Skeletal muscle tissue (tissue), 3 donors: ENCODE measurements at regions not wholly inside any gene's neighbourhood (a gene's known extent, or its start where the extent isn't known, plus 50 kb on each side); places are given as distances from the start of the nearest gene placed in this dataset.
"Not testable (repeated sequence)": the region's sequence is repeated elsewhere in the genome, so short reads cannot be mapped to it uniquely, and the experiment has no call there.

Source experiments
- H3K27ac ChIP-seq: one replicate; pipeline ENCODE4 v1.7.0; 2013; ENCODE audit warnings: mild to moderate bottlenecking, low read depth, low read length, inconsistent platforms
- H3K27me3 ChIP-seq, 3 donors: one replicate each; pipeline ENCODE4 v1.7.0; 2013; ENCODE audit warnings: low read length in 3 of 3; ENCODE audit not compliant: control insufficient read depth in 3 of 3, insufficient read depth in 3 of 3
- H3K36me3 ChIP-seq, 3 donors: one replicate each; pipeline ENCODE4 v1.7.0; 2013; ENCODE audit warnings: low read length in 3 of 3; ENCODE audit not compliant: control insufficient read depth in 3 of 3, insufficient read depth in 3 of 3
- H3K4me1 ChIP-seq, 3 donors: one replicate each; pipeline ENCODE4 v1.7.0; 2013; ENCODE audit warnings: low read length in 3 of 3, mild to moderate bottlenecking in 3 of 3; ENCODE audit not compliant: control insufficient read depth in 3 of 3, insufficient read depth in 3 of 3
- H3K4me3 ChIP-seq, 3 donors: one replicate each; pipeline ENCODE4 v1.7.0; 2013; ENCODE audit warnings: low read length in 3 of 3
- H3K9ac ChIP-seq, 3 donors: one replicate each; pipeline ENCODE4 v1.7.0; 2013; ENCODE audit warnings: low read length in 3 of 3, mild to moderate bottlenecking in 3 of 3, moderate library complexity in 2 of 3, low read depth in 1 of 3
- H3K9me3 ChIP-seq, 3 donors: one replicate each; pipeline ENCODE4 v1.7.0; 2013; ENCODE audit warnings: low read length in 3 of 3; ENCODE audit not compliant: control insufficient read depth in 3 of 3
- donor health status: Osteomylitis.

DNA sequence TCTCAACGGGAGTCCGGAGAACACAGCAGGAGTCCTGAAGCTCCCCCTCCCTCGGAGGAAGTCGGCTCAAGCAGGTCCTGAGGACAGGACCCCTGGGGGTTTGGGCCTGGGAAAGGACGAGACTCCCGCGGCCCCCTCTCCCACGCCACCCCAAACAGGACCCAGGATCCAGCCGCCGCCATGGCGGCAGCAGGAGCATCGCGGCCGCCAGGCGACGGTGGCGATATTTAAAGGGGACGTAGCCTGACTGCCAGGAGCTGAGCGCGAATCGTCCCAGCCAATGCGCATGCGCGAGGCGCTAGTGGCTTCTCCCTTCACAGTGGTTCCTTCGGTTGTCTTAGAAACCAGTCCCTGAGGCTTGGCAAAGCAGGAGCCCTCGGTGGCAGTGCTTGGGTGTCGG is 101.7 kb upstream of the FOXD4L5 start:
- not testable (repeated sequence) for H3K4me1 ChIP-seq, H3K27me3 ChIP-seq, H3K36me3 ChIP-seq, H3K27ac ChIP-seq, H3K9me3 ChIP-seq
- peak overlapping the region in 1 of 3 donors; percentile 60 for H3K4me3 ChIP-seq
- peak overlapping the region in 2 of 3 donors; percentile 32 to 64 for H3K9ac ChIP-seq

DNA sequence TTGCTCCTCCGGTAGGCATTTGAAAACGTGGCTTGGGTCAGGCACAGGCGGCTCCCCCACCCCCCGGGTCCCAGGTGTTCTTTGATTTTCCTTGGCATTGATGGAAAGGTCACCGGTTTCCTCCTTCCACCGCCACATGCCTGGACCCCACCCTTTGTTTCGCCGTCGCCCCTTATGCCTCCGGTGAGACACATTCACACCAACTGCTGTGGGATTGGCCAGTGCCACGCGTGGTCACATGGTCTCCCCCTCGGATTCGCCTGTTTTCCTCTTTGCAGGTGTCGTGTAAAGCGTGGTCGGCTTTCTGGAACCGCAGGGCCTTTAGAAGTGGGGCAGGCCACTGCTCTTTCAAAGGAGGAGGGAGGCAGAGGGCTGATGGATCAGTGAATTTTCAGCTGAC is 101.2 kb upstream of the FOXD4L5 start:
- not testable (repeated sequence) for H3K4me3 ChIP-seq, H3K9me3 ChIP-seq, H3K27ac ChIP-seq, H3K9ac ChIP-seq, H3K36me3 ChIP-seq, H3K27me3 ChIP-seq, H3K4me1 ChIP-seq

DNA sequence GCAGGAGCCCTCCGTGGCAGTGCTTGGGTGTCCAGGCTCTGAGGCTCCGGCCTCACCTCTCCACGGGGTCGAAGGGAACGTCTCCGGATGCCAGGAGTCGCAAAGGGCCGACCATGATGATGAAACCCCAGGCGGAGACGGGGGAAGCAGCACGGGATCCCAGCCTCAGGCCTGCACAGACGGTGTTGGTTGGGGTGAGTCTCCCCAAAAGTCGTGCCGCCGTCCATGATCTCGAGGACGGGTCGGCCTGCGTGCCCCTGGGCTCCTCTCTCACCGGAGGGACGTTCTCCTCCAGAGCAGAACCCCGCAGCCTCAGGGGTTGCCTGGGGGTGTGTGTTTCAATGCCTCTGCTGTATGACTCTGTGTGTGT is 100.6 kb upstream of the FOXD4L5 start:
- not testable (repeated sequence) for H3K4me3 ChIP-seq, H3K27ac ChIP-seq, H3K9ac ChIP-seq, H3K4me1 ChIP-seq, H3K9me3 ChIP-seq, H3K36me3 ChIP-seq, H3K27me3 ChIP-seq

DNA sequence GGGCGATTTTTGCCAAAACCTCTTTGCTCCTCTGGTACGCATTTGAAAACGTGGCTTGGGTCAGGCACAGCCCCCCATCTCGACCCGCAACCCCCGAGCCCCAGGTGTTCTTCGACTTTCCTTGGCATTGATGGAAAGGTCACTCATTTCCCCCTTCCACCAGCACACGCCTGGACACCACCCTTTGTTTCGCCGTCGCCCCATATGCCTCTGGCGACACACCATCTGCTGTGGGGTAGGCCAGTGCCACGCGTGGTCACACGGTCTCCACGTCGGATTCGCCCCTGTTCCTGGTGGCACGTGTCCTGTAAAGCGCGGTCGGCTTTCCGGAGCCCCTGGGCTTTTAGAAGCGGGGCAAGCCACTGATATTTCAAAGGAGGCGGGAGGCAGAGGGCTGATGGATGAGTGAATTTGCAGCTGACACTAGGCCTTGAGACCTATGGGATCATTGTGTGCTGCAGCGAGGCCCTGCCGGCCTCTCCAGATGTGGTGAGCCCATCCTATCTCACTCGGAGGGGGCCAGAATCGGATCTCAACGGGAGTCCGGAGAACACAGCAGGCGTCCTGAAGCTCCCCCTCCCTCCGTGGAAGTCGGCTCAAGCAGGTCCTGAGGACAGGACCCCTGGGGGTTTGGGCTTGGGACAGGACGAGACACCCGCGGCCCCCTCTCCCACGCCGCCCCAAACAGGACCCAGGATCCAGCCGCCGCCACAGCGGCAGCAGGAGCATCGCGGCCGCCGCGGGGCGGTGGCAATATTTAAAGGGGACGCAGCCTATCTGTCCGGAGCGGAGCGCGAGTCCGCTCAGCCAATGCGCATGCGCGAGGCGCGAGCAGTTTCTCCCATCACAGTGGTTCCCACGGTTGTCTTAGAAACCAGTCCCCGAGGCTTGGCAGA is 100.0 kb upstream of the FOXD4L5 start:
- H3K4me3 ChIP-seq, H3K9me3 ChIP-seq, H3K27me3 ChIP-seq, H3K9ac ChIP-seq, H3K4me1 ChIP-seq, H3K36me3 ChIP-seq, H3K27ac ChIP-seq: not testable (repeated sequence)

DNA sequence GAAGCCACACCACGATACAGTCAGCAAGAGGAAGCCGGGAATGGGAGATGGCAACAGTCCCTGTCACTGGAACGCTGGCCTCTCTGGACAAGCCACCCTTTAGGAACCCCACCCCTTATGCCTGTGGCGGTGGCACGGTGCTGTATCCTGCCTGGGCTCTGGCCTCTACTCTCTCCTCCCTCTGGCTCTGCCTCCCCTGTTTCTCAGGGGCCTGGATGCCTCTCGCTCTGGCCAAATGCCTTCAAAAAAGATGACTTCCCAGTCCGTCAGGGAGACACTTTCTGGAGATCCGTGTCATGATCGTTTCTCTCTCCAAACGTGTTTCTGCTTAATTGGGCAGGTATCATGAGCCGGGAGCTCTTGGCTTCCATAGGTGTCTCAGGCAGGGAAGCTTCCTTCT is 99.1 kb upstream of the FOXD4L5 start:
- not testable (repeated sequence) for H3K4me1 ChIP-seq, H3K36me3 ChIP-seq, H3K9ac ChIP-seq, H3K27ac ChIP-seq, H3K9me3 ChIP-seq, H3K27me3 ChIP-seq, H3K4me3 ChIP-seq

DNA sequence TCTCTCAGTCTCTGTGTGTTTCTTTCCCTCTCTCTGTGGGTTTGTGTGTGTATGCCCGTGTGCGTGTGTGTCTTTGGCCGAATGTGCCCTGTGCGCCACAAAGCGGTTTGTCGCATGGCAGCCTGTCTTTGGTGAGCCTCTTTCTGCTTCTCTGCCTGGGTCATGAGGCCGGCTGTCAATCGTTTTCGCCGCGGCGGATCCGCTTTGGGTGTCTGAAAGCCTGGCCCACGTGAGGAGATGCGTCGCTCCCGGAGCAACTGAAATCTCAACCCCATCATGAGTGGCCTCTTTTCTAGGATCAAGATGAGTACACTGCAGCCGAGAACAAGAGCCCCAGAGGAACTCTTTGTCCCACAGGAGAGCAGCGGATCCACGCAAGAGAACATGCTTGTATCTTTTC is 98.6 kb upstream of the FOXD4L5 start:
- H3K4me1 ChIP-seq, H3K9ac ChIP-seq, H3K36me3 ChIP-seq, H3K27me3 ChIP-seq, H3K9me3 ChIP-seq, H3K4me3 ChIP-seq, H3K27ac ChIP-seq: not testable (repeated sequence)

DNA sequence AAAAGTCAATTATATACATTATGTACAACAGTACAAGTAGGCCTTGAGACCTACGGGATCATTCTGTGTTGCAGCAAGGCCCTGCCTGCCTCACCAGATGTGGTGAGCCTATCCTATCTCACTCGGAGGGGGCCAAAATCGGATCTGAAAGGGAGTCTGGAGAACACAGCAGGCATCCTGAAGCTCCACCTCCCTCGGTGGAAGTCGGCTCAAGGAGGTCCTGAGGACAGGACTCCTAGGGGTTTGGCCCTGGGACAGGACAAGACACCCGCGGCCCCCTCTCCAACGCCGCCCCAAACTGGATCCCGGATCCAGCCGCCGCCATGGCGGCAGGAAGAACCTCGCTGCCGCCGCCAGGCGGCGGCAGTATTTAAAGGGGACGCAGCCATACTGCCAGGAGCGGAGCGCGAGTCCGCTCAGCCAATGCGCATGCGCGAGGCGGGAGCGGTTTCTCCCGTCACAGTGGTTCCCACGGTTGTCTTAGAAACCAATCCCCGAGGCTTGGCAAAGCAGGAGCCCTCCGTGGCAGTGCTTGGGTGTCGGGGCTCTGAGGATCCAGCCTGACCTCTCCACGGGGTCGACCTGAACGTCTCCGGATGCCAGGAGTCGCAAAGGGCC is 97.8 kb upstream of the FOXD4L5 start:
- not testable (repeated sequence) for H3K27ac ChIP-seq, H3K27me3 ChIP-seq, H3K9ac ChIP-seq, H3K4me3 ChIP-seq, H3K36me3 ChIP-seq, H3K9me3 ChIP-seq, H3K4me1 ChIP-seq
